ENCODE measurements at regions not wholly inside any gene's neighbourhood (a gene's known extent, or its start where the extent isn't known, plus 50 kb on each side); places are given as distances from the start of the nearest gene placed in this dataset.

DNA sequence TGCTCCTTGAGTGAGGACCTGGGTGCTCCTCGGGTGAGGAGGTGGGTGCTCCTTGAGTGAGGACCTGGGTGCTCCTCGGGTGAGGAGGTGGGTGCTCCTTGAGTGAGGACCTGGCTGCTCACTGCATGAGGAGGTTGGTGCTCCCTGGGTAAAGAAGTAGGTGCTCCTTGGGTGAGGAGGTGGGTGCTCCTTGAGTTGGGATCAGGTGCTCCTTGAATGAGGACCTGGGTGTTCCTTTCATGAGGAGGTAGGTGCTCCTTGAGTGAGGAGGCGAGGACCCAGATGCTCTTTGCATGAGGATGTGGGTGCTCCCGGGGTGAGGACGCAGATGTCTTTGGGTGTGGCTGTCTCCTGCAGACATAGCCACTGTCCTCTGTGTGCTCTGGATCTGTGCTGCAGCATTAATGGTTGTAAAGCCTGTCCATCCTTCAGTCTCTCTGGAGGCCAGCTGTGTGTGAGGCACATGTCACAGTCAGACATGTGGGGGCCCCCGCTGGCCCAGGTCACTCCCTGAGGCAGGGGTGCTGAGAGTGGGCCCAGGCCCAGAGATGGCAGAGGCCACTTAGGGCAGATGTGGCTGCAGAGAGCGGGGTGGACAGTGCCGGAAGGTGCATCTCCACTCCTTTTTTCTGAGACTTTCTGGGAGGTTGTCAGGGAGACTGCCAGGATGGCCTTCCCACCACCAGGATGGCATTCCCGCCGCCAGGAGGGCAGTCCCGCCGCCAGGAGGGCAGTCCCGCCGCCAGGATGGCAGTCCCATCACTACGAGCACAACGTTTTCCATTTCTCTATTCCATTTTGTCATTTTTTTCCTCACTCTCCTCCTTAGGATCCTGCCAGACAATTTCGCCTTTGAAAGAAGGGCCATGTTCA, 101.8 kb downstream of the HMX1 start:
- Mint-ChIP-seq H3K36me3 (no peaks in the 10 kb centered on the region), H3K9me3 (peaks cover 0 to 2% (median 0%) of the 10 kb centered on the region in 6 donors), H3K4me3 (no peak overlapping the region), H3K27ac (no peak overlapping the region), H3K4me1 (no peaks in the 10 kb centered on the region), H3K27me3 (ENCODE audit: low read depth in 3 of 3) (peaks cover 0 to 4% (median 0%) of the 10 kb centered on the region in 3 donors)
- DNase-seq: no peak

DNA sequence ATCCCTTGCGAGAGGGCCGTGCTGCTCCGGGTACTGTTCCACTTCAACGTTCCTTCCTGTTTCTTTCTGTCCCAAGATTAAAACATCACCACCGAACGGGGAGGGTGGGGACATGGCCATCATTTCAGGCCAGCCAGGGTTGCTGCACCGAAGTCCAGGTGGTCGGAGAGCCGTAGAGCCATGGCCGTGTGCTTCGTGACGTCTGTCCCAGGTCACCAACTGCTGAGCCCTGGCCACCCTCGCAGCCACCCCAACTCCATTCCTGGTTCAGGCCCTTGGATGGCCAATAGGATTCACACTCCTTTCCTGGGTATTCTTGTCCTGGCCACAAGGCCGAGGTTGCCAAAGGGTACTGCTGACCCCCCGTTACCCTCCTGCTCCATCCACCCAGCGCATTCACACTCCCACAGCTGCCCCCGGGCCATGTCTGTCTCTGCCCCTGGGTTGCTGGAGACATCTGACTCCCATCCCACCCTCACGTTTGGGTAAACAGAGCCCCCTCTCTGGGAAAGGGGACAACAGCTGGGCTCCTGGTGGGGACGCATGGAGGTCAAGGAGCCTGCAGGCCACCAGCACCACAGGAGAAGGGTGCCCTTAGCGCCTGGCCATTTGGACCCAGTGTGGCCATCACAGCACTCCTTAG, 103.2 kb downstream of the HMX1 start:
- DNase-seq: no peak
- Mint-ChIP-seq H3K4me3 (no peak overlapping the region), H3K9me3 (peaks cover 0 to 2% (median 0%) of the 10 kb centered on the region in 6 donors), H3K27ac (no peak overlapping the region), H3K4me1 (no peaks in the 10 kb centered on the region), H3K27me3 (ENCODE audit: low read depth in 3 of 3) (peaks cover 0 to 4% (median 0%) of the 10 kb centered on the region in 3 donors), H3K36me3 (no peaks in the 10 kb centered on the region)

DNA sequence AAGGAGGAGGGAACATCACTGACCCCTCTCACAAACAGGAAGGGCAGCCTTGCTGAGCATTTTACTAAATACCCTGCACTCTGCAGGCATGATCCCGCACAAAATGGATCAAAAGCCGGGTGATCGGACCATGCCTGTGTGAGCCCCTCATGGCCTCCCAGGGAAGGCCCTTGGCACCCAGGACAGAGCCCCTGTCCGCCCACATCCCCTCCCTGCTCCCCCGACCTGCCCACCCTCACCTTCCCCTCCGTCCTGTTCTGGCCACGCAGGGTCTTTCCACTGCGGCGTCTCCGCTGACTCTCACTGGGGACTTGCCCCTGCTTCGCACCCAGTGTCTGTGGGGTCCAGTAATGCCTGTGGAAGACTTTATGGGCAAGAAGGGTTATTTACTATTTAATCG, 105.0 kb downstream of the HMX1 start:
- Mint-ChIP-seq H3K4me3 (no peak overlapping the region), H3K36me3 (no peaks in the 10 kb centered on the region), H3K27ac (no peak overlapping the region), H3K9me3 (peaks cover 0 to 2% (median 0%) of the 10 kb centered on the region in 6 donors), H3K4me1 (no peaks in the 10 kb centered on the region), H3K27me3 (ENCODE audit: low read depth in 3 of 3) (peaks cover 0 to 4% (median 1%) of the 10 kb centered on the region in 3 donors)
- no peak for DNase-seq

DNA sequence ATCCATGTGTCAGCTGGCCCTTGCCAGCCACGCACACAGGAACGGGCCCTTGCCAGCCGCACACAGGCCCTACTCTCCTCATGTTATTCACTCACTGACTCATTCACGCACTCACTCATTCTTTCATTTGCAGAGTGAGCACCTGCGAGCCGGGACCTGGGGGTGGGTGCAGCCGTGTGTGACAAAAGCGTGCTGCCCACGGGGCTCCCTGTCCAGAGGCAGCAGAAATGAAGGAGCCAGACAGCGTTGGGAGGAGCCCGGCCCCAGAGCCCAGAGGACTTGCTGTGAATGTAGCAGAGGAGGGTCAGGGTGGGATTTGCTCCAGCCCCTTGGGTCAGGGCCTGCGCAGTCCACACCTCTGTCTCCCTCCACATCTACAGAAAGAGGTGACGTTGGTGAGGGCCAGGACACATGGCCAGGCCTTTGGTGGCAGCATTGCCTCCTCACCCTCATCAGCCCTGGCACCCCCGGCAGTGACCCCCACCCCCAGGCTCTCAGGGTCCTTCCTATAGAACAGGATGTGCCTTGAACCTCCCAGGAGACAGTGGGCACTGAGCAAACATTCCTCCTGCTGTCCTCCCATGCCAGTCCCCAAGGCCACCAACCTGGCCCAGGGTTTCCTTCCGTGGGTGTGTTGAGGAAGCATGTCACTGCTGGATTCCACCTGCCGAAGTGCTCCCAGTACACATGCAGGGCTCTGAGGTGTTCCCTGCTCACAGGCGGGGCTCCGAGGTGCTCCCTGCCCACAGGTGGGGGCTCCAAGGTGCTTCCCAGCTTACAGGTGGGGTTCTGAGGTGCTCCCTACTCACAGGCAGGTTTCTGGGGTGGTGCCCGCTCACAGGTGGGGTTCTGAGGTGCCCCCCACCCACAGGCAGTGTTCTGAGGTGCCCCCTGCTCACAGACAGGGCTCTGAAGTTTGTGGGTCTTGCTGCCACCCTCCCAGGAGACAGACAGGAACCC, 105.7 kb downstream of the HMX1 start:
- Mint-ChIP-seq H3K4me3 (no peak overlapping the region), H3K27me3 (ENCODE audit: low read depth in 3 of 3) (peaks cover 0 to 4% (median 1%) of the 10 kb centered on the region in 3 donors), H3K9me3 (peaks cover 0 to 2% (median 0%) of the 10 kb centered on the region in 6 donors), H3K4me1 (no peaks in the 10 kb centered on the region), H3K36me3 (no peaks in the 10 kb centered on the region), H3K27ac (no peak overlapping the region)
- no peak for DNase-seq

DNA sequence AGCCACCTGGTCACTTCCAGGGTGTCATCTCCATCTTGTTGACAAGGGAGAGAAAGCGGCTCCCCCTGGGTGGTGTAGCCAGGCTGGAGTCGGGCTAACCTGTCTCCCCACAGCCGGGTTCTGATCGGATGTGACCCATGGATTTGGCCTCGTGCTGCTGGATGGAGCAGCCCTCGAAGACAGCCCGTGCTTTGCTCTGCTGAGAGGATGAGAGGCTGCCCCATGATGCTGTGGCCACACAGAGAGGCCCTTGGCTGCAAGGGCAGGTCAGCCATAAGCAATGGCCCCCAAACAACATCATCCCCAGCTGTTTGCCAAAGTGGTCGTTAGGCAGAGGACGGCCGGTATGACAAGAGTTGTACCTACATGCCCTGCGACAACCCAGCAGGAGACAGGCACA, 106.6 kb downstream of the HMX1 start:
- DNase-seq: no peak
- Mint-ChIP-seq H3K27ac (no peak overlapping the region), H3K9me3 (peaks cover 0 to 2% (median 0%) of the 10 kb centered on the region in 6 donors), H3K4me3 (no peak overlapping the region), H3K4me1 (no peaks in the 10 kb centered on the region), H3K27me3 (ENCODE audit: low read depth in 3 of 3) (peaks cover 0 to 4% (median 1%) of the 10 kb centered on the region in 3 donors), H3K36me3 (no peaks in the 10 kb centered on the region)

DNA sequence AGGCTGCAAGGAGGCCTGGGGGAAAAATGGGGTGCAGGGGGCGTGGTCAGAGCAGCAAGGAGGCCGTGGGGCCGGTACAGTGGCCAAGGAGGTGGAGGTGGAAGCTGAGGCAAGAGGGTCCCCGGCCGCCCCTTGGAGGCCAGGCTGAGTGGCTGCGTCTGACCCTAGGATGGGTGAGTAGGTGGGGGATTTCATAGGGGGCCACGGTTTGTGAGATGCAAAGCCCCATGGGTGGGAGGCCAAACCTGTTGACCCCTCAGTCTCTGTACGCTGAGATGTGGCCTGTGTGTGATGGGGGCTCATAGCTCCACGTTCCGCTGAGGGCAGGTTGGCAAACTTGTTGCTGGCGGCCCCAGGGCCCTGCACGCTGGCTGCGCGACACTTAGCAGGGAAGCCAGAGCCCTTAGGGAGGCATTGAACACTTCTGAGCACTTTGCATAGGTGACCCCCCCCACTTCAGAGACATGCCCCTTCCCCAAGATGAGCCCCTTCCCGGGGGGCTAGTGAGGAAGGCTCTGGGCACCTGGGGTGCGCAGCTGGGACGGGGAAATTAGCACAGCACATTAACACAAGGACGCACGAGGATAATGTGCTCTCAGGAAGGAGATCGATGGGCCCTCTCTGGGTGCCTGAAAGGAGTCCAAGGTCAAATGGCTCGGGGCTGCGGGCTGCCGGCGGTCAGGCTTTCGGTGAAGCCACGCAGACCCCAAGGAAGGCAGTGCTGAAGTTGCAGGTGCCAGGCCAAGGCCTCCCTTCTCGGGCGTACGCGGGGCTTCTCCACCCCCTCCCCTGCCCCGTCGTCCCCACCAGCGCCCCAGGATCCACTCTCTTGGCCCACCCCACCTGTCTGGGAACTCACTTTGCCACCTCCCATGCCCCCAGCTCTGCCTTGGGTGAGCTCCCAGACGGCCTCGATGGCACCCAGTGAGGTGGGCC, 107.4 kb downstream of the HMX1 start:
- Mint-ChIP-seq H3K9me3 (peaks cover 0 to 2% (median 0%) of the 10 kb centered on the region in 6 donors), H3K4me3 (no peak overlapping the region), H3K27me3 (ENCODE audit: low read depth in 3 of 3) (peaks cover 0 to 4% (median 1%) of the 10 kb centered on the region in 3 donors), H3K36me3 (no peaks in the 10 kb centered on the region), H3K4me1 (no peaks in the 10 kb centered on the region), H3K27ac (no peak overlapping the region)
- DNase-seq: no peak

DNA sequence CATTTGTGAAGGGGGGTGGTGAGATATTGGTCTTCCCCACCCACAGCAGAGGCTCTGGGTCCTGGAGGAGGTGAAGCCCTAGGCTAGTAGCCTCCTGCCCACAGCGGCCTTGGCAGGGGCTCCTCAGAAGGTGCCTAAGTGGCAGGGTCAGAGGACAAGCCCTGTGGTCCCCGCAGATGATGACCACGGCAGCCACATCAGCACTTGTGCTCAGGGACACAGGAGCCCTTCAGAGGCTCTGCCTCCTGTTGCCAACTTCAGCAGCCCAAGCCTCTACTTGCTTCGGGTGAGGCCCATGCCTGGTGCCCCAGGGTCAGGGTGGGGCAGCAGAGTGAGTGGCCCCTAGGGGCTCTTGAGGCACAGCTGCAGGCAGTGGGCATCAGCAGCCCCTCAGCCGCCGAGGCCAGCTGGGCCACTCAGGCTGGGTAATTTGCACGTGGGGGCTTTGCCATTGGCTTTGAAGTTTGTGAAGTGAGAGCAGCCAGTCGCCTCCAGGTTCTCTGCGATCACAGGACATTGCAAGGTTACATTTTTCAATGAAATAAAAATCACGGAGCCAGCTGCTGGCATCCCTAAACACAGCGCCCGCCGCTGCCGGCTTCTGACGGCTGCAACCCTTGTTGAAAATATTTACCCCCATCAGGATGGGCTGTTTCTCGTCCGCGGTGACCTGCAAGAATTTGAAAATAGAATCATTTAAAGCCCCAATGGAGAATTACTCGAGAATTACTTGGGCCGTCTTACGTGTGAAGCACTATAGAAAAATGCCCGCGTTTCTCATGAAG, 108.5 kb downstream of the HMX1 start:
- DNase-seq: no peak
- Mint-ChIP-seq H3K27ac (no peak overlapping the region), H3K27me3 (ENCODE audit: low read depth in 3 of 3) (peaks cover 0 to 2% (median 1%) of the 10 kb centered on the region in 3 donors), H3K36me3 (no peaks in the 10 kb centered on the region), H3K4me1 (no peaks in the 10 kb centered on the region), H3K9me3 (peaks cover 0 to 2% (median 0%) of the 10 kb centered on the region in 6 donors), H3K4me3 (no peak overlapping the region)

DNA sequence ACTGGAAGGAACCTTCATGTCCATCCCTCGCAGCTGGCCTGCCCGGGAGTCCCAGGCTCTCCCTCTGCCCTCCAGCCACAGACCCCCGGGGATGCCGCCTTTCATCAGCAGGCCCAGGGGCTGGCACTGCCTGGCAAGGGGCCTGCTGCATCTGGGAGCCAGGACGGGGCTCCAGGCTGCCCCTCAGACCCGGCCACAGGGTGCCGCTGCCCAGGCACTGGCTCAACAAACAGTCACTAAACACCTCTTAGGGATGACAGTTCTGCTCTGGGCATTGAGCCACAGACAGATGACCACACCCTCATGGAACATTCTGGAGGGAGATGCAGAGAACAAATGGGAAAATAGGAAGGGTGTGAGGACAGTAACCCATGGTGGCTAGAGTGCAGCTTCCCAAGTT, 109.3 kb downstream of the HMX1 start:
- Mint-ChIP-seq H3K4me1 (no peaks in the 10 kb centered on the region), H3K4me3 (no peak overlapping the region), H3K27me3 (ENCODE audit: low read depth in 3 of 3) (peaks cover 0 to 2% (median 1%) of the 10 kb centered on the region in 3 donors), H3K27ac (no peak overlapping the region), H3K9me3 (peaks cover 0 to 2% (median 0%) of the 10 kb centered on the region in 6 donors), H3K36me3 (no peaks in the 10 kb centered on the region)
- no peak for DNase-seq

DNA sequence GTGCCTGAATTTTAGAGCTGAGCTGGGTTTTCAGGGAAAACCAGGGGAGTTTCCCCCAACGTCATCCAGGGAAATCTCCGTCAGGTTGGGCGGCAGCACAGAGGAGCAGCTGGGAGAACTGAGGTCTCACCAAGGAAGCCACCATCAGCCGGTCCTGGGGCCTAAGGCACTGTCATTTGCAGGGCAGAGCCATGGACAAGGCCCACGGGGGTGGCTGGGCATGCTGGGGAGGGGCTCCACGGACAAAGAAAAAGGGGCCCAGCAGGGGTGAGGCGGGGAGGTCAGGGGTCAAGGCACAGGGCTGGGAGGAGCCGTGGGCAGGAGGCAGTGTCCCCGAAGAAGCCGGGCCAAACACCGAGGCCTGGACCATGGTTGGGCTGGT, 109.8 kb downstream of the HMX1 start:
- no peaks in the 10 kb centered on the region for H3K36me3 Mint-ChIP-seq
- H3K9me3 Mint-ChIP-seq: peaks cover 0 to 2% (median 0%) of the 10 kb centered on the region in 6 donors
- H3K4me1 Mint-ChIP-seq: no peaks in the 10 kb centered on the region
- H3K27me3 Mint-ChIP-seq (ENCODE audit: low read depth in 3 of 3): peaks cover 0 to 2% (median 1%) of the 10 kb centered on the region in 3 donors
- DNase-seq: no peak
- no peak overlapping the region for H3K4me3 Mint-ChIP-seq
- H3K27ac Mint-ChIP-seq: no peak overlapping the region

DNA sequence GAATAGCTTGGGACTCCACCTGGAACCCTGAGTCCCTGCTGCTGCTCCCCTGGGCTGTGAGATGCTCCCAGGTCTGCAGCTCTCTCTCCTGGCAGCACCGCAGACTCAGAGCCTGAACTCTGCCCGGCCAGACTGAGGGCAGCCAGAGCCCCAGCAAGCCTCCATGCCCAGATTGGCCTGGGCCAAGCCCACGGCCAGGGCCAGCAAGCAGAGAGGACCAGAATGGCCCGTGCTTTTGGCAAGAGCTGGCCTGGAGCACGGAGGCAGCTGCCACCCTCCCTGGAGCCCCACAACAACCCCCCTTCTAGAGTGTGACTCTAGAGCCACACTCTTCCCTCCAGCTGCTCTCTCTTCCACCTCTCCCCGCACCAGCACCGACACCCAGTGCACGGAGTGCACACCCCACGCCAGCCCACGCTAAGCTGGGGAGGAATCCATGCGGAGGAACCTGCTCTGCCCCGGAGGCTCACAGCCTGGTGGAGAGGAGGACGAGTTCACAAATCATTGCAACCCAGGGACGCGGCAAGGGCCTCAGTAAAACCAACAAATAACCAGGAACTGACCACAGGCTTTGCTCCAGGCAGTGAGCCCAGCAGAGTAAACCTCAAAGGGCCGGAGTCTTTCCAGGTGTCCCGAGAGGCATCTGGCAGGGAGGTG, 110.3 kb downstream of the HMX1 start:
- Mint-ChIP-seq H3K36me3 (no peaks in the 10 kb centered on the region), H3K4me3 (no peak overlapping the region), H3K9me3 (peaks cover 0 to 2% (median 0%) of the 10 kb centered on the region in 6 donors), H3K4me1 (no peaks in the 10 kb centered on the region), H3K27ac (no peak overlapping the region), H3K27me3 (ENCODE audit: low read depth in 3 of 3) (peaks cover 0 to 2% (median 1%) of the 10 kb centered on the region in 3 donors)
- no peak for DNase-seq

DNA sequence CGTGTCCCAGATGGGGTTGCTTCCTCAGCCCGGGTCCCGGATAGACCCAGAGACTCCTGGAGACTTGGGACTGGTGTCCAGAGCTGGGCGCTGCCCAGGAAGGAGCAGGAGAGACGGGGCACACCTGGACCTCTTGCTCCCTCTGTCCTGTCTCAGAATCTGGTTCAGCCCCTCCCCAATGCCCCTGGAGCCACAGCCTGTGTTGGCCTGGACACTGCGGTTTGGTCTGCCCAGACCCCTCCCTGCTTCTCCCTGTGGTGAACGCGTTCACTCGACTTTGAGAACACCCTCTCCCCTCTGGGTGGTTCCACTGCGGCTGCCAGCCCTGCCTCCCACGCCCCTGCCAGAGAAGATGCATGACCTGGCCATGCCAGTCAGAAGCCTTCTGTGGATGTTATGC, 111.1 kb downstream of the HMX1 start:
- H3K36me3 Mint-ChIP-seq: no peaks in the 10 kb centered on the region
- H3K4me1 Mint-ChIP-seq: no peaks in the 10 kb centered on the region
- H3K4me3 Mint-ChIP-seq: no peak overlapping the region
- peaks cover 0 to 2% (median 1%) of the 10 kb centered on the region in 3 donors for H3K27me3 Mint-ChIP-seq (ENCODE audit: low read depth in 3 of 3)
- no peak for DNase-seq
- peaks cover 0 to 2% (median 0%) of the 10 kb centered on the region in 6 donors for H3K9me3 Mint-ChIP-seq
- H3K27ac Mint-ChIP-seq: no peak overlapping the region

DNA sequence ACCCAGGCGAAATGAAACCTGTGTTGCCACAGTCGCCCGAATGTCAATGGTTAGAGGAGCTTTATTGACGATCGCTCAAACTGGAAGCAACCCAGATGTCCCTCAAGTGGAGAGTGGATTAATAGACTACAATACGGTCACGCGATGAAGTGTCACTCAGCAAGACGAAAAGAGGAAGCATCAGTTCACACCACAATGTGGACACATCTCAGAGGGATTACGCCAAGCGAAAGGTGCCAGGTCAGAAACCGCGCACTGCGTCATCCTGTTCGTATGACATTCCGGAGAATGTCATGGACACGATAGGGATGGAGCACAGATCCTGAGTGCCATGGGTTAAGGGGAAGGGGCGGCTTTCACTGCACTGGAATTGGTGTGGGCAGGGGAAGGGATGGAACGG, 111.7 kb downstream of the HMX1 start:
- no peak overlapping the region for H3K27ac Mint-ChIP-seq

More for the DNA sequence above, 111.7 kb downstream of the HMX1 start:
- H3K4me3 Mint-ChIP-seq: no peak overlapping the region
- peaks cover 0 to 1% (median 0%) of the 10 kb centered on the region in 3 donors for H3K27me3 Mint-ChIP-seq (ENCODE audit: low read depth in 3 of 3)
- H3K9me3 Mint-ChIP-seq: no peaks in the 10 kb centered on the region
- H3K4me1 Mint-ChIP-seq: no peaks in the 10 kb centered on the region
- no peaks in the 10 kb centered on the region for H3K36me3 Mint-ChIP-seq
- no peak for DNase-seq
